ENCODE measurements at regions not wholly inside any gene's neighbourhood (a gene's known extent, or its start where the extent isn't known, plus 50 kb on each side); places are given as distances from the start of the nearest gene placed in this dataset.

- TF ChIP-seq PRDM6 (tag by site-specific recombination; IDR thresholded peaks at IDR 0.05): no peak
- no peak for TF ChIP-seq GLIS2 (tag by site-specific recombination; IDR thresholded peaks at IDR 0.05)
- TF ChIP-seq HOXA7 (CRISPR knock-in tag; IDR thresholded peaks at IDR 0.05; ENCODE audit: borderline replicate concordance): no peak
- no peak for TF ChIP-seq AEBP2 (tag by site-specific recombination; IDR thresholded peaks at IDR 0.05; ENCODE audit: borderline replicate concordance)
- TF ChIP-seq ZNF621 (tag by site-specific recombination; IDR thresholded peaks at IDR 0.05): no peak
- no peak for TF ChIP-seq KLF1 (tag by site-specific recombination; IDR thresholded peaks at IDR 0.05)
- no peak for TF ChIP-seq ZXDB (tag by site-specific recombination; IDR thresholded peaks at IDR 0.05)
- TF ChIP-seq ZNF560 (tag by site-specific recombination; IDR thresholded peaks at IDR 0.05; ENCODE audit: borderline replicate concordance): no peak
- no peak for TF ChIP-seq ZNF324 (tag by site-specific recombination; IDR thresholded peaks at IDR 0.05)
- TF ChIP-seq PRDM1 (tag by site-specific recombination; IDR thresholded peaks at IDR 0.05): no peak
- no peak for TF ChIP-seq ZNF513 (tag by site-specific recombination; IDR thresholded peaks at IDR 0.05)
Observed at GRCh38 chr2:15773204-15773603, 167.1 kb upstream of the MYCN start (continued).

DNA sequence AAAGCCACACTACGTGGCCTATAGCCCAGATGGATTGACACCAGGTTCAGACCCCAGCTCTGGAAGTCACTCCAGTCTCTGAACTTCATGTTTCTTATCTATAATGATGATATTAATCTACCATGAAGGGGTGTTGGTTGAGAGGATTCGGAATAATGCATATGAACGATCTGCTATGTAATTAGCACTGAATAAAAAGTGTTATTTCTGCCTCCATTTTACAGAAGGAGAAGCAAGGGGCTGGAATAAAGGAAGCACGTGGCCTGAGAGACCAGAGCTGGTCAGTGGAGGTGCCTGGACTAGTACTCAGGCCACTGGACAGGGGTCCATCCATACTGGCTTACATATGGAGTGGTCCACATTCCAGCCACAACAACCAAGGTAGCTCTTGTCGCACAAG, 166.5 kb upstream of the MYCN start:
- Histone ChIP-seq H3K9me3 (ENCODE audit: control insufficient read depth, insufficient read depth, low read depth, low read length) (no peaks in the 10 kb centered on the region), H3K4me3 (ENCODE audit: low read depth, low read length) (no peak overlapping the region), H3K36me3 (ENCODE audit: control insufficient read depth in 2 of 2, insufficient read depth in 1 of 2, low read length in 2 of 2) (no peaks in the 10 kb centered on the region), H3K4me1 (ENCODE audit: control insufficient read depth, insufficient read depth, low read length) (no peaks in the 10 kb centered on the region), H3K27ac (ENCODE audit: extremely low read depth, low read depth, low read length) (no peak overlapping the region)
- ChIA-PET POLR2A (no interaction called here), CTCF (no interaction called here)
- TF ChIP-seq KLF7 (tag by site-specific recombination; IDR thresholded peaks at IDR 0.05; ENCODE audit: borderline replicate concordance) (no peak), ZNF157 (tag by site-specific recombination; IDR thresholded peaks at IDR 0.05) (no peak), ZBTB7A (tag by site-specific recombination; IDR thresholded peaks at IDR 0.05; ENCODE audit: low read depth) (no peak), ZNF785 (tag by site-specific recombination; IDR thresholded peaks at IDR 0.05) (no peak), ZNF645 (tag by site-specific recombination; IDR thresholded peaks at IDR 0.05) (no peak), ZNF16 (tag by site-specific recombination; IDR thresholded peaks at IDR 0.05; ENCODE audit: low read depth) (no peak), PRDM6 (tag by site-specific recombination; IDR thresholded peaks at IDR 0.05) (no peak), ZBTB6 (tag by site-specific recombination; IDR thresholded peaks at IDR 0.05) (no peak)
- TF ChIP-seq, protein P1, sequence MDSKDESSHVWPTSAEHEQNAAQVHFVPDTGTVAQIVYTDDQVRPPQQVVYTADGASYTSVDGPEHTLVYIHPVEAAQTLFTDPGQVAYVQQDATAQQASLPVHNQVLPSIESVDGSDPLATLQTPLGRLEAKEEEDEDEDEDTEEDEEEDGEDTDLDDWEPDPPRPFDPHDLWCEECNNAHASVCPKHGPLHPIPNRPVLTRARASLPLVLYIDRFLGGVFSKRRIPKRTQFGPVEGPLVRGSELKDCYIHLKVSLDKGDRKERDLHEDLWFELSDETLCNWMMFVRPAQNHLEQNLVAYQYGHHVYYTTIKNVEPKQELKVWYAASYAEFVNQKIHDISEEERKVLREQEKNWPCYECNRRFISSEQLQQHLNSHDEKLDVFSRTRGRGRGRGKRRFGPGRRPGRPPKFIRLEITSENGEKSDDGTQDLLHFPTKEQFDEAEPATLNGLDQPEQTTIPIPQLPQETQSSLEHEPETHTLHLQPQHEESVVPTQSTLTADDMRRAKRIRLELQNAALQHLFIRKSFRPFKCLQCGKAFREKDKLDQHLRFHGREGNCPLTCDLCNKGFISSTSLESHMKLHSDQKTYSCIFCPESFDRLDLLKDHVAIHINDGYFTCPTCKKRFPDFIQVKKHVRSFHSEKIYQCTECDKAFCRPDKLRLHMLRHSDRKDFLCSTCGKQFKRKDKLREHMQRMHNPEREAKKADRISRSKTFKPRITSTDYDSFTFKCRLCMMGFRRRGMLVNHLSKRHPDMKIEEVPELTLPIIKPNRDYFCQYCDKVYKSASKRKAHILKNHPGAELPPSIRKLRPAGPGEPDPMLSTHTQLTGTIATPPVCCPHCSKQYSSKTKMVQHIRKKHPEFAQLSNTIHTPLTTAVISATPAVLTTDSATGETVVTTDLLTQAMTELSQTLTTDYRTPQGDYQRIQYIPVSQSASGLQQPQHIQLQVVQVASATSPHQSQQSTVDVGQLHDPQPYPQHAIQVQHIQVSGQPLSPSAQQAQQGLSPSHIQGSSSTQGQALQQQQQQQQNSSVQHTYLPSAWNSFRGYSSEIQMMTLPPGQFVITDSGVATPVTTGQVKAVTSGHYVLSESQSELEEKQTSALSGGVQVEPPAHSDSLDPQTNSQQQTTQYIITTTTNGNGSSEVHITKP (tag by site-specific recombination; IDR thresholded peaks at IDR 0.05): no peak
- TF ChIP-seq, protein P2, sequence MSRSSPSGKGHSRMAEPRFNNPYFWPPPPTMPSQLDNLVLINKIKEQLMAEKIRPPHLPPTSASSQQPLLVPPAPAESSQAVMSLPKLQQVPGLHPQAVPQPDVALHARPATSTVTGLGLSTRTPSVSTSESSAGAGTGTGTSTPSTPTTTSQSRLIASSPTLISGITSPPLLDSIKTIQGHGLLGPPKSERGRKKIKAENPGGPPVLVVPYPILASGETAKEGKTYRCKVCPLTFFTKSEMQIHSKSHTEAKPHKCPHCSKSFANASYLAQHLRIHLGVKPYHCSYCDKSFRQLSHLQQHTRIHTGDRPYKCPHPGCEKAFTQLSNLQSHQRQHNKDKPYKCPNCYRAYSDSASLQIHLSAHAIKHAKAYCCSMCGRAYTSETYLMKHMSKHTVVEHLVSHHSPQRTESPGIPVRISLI (tag by site-specific recombination; IDR thresholded peaks at IDR 0.05): no peak
- TF ChIP-seq, protein P3, sequence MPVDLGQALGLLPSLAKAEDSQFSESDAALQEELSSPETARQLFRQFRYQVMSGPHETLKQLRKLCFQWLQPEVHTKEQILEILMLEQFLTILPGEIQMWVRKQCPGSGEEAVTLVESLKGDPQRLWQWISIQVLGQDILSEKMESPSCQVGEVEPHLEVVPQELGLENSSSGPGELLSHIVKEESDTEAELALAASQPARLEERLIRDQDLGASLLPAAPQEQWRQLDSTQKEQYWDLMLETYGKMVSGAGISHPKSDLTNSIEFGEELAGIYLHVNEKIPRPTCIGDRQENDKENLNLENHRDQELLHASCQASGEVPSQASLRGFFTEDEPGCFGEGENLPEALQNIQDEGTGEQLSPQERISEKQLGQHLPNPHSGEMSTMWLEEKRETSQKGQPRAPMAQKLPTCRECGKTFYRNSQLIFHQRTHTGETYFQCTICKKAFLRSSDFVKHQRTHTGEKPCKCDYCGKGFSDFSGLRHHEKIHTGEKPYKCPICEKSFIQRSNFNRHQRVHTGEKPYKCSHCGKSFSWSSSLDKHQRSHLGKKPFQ (tag by site-specific recombination; IDR thresholded peaks at IDR 0.05): no peak
